ENCODE measurements at regions not wholly inside any gene's neighbourhood (a gene's known extent, or its start where the extent isn't known, plus 50 kb on each side); places are given as distances from the start of the nearest gene placed in this dataset.
A peak's percentile ranks its signal among the peaks of the same experiment; 100 is the strongest.

DNA sequence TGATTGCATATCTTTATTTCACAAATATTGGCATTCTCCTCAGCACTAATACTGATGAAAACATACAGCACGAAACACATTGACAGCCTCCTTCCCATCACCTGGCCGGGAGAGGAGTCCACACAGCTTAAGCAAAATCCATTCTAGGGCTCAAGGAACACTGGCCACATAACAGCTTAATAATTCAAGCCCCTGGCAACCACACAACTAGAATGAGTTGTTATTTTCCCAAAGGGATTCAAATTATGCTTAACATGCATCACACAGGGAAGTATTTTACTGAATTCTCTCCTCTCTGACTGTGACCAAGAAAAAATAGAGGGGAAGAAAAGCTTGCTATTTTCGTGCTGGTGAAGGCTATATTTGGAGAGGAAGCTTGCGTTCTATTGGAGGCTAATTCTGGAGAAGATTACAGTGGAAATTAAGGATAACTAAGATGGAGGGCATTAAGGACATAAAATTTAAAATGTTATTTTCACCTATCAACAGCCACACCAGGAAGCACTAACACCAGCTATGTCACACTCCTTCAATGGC, 198.5 kb downstream of the ADGRG6 start:
- DNase-seq = no peak

DNA sequence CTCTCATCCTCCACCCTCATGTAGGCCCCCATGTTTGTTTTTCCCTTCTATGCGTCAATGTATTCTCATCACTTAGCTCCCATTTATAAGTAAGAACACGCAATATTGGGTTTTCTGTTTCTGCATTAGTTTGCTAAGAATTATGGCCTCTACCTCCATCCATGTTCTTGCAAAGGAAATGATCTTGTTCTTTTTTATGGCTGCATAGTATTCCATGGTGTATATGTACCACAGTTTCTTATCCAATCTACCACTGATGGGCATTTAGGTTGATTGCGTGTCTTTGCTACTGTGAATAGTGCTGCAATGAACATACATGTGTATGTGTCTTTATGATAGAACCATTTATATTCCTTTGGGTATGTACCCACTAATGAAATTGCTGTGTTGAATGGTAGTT, 200.0 kb downstream of the ADGRG6 start:
- no peak for DNase-seq

DNA sequence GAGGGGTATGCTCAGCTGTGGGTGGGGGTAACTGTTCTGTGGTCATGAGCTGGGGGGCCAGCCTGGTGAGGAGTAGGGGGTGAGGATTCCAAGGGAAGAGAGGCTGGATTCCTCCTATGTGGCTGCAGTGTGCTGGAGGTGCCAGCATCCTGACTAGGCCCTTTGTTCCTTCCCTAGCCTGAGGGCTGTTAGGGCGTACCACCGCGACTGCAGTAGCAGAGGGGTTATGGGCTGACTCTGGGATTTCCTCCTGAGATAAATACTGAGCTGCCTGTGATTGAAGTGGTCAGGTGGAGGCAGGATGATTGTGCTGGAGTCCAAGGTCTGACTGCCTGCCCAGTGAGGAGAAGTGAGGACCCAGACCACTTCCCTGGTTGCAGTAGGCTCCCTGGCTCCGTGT, 205.3 kb downstream of the ADGRG6 start:
- DNase-seq = no peak

DNA sequence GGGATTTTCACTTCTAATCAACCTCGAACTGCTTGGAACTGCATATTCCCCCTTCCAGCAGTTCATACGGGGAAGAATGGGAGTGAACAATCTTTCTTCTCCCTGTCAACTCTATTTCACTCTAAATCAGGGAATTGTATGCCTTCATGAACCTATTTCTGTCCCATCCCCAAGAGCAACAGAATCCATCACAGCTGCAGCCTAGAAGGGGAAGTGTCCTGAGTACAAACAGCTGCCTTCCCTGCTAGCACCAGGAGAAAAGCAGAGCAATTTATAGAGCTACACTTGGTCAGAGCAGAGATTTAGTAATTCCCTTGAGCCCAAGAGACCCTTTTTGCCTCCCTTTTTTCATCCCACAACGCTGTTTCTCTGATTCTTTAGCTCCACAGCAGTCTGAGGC, 208.4 kb downstream of the ADGRG6 start:
- no peak for DNase-seq

DNA sequence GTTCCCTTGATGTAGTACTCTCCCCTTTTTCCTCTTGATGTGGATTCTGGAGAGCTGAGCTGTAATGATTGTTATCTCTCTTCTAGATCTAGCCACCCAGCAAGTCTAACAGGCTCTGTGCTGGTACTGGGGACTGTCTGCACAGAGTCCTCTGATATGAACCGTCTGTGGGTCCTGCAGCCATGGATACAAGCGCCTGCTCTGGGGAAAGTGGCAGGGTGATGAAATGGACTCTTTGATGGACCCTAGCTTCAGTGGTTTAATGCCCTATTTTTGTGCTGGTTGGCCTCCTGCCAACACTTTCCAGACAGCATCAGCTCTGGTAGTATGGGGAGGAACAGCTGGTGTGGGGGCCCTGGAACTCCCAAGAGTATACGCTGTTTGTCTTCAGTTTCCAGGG, 216.3 kb downstream of the ADGRG6 start:
- no peak for DNase-seq

DNA sequence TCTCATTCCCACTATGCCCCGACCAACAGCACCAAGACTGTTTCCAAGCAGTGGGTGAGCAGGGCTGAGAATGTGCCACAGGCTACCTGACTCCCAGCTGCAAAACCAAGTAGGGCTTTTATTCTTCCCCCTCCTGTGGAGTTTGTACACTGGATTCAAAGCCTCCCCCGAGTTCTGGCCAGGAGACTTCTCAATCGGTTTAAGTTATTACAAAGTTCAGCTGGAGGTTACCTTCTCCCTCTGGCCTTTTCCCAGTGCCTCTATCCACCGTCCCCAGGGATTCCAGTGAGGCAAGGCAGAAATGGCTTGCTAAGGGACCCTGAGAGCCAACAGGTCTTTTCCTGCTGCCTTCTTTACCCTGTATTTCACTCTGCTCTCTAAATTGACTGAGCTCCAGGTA, 217.0 kb downstream of the ADGRG6 start:
- no peak for DNase-seq

DNA sequence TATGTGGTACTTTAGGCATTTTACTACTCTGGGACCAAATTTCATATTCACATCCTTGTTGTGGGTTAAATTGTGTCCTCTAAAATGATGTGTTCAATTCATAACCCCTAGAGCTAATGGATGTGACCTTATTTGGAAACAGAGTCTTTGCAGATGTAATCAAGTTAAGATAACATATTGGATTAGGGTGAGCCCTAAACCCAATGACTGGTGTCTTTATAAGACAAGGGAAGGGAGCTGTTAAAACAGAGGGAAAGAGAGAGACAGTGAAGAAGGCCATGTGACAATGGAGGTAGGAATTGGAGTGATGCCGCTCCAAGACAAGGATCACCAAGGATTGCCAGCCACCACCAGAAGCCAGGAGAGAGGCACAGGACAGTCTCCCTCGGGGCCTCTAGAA, 220.0 kb downstream of the ADGRG6 start:
- DNase-seq = no peak

DNA sequence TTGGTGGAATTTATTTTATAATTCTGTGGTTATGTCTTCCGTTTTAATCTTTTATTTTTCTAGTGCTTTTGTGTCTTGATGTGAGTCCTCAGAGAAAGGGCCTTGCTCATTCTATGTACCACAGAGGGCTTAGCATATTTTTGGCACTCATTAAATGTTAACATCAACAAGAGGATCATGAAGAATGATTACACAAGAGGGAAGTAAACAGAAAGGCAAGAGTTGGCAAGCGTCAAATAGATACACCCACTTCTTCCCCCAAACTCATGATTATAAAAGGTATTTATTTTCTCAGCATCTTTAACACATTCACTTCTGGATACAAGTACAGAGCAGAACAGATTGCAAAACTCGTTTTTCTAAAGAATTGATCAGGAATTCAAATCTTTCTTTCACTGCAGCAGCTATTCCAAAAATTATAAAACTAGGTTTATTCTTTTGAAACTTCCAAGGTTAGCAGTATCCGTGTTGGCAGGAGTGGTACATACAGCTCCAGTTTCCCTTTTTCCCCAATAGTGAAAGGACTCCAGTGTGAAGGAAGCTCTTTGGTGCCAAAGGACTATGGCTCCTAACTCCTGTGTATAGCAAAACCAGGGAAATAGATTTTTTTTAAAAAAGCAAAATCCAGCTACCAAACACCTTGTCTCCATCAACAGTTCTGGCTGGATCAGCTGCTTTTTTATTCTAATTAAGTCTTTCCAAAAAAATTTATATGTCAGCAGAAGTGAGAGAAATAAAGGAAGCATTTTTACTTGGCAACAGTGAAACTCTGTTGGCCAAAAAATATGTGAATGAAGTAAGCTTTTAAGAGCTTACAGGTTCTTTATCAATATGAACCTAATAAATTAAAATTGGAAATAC, 221.9 kb downstream of the ADGRG6 start:
- no peak for DNase-seq

DNA sequence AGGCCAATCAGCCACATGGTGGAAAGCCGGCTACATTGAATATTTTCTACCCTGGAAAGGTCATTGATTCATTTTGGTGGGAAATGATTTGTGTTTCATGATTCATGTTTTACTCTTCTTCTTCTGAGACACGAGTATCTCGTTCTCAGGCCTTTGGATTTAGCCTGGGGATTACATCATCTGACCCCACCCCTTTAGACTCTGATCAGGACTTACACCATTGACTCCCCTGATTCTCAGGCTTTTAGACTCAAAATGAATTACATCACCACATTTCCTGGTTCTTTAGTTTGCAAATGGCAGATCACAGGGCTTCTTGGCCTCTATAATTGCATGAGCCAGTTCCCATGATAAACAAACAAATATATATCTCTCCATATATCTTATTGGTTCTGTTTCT, 228.8 kb downstream of the ADGRG6 start:
- no peak for DNase-seq

DNA sequence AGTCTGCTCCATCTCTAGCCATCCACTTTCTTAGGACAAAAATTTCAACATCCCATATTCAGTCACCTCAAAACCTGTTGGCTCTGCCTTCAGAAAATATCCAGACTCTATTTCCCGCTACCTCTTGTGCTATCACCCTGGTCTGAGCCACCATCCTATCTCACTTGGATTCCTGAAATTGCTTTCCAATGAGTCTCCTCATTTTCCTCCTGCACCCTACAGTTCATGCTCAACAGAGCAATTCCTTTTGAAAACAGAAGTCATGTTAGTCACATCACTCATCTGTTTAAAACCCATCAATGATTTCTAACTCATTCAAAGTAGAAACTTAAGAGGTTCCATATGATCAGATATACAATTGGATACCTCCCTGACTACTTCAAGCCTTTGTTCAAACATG, 229.9 kb downstream of the ADGRG6 start:
- DNase-seq = no peak

DNA sequence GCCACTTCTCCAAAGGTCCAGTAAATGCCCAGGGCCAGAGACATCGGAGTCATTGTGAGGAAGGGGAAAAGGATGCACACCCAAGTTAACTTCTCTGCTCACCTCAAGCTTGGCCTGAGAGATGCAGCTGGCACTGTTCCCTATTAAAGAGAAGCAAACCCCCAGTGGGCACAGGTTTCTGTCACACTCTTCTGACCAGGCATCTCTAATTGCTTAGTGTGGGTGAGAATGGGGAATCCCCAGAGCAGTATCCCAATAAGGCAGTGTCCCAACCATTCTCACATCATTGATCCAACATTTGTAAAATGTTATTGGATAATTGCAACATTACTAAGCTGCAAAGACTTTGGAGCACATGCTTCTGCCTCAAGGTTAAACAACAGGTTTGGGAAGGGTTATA, 232.3 kb downstream of the ADGRG6 start:
- no peak for DNase-seq

DNA sequence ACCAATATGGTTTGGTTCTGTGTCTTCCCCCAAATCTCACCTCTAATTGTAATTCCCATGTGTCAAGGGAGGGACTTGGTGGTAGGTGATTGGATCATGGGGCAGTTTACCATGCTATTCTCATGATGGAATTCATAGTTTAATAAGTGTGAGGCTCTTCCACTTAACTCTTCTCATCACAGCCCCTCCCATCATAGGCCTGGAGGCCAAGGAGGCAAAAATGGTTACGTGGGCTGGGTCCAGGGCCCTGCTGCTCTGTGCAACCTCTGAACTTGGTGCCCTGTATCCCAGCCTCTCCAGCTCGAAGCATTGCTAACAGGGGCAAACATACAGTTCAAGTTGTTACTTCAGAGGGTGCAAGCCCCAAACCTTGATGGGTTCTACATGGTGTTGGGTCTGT, 232.7 kb downstream of the ADGRG6 start:
- no peak for DNase-seq

DNA sequence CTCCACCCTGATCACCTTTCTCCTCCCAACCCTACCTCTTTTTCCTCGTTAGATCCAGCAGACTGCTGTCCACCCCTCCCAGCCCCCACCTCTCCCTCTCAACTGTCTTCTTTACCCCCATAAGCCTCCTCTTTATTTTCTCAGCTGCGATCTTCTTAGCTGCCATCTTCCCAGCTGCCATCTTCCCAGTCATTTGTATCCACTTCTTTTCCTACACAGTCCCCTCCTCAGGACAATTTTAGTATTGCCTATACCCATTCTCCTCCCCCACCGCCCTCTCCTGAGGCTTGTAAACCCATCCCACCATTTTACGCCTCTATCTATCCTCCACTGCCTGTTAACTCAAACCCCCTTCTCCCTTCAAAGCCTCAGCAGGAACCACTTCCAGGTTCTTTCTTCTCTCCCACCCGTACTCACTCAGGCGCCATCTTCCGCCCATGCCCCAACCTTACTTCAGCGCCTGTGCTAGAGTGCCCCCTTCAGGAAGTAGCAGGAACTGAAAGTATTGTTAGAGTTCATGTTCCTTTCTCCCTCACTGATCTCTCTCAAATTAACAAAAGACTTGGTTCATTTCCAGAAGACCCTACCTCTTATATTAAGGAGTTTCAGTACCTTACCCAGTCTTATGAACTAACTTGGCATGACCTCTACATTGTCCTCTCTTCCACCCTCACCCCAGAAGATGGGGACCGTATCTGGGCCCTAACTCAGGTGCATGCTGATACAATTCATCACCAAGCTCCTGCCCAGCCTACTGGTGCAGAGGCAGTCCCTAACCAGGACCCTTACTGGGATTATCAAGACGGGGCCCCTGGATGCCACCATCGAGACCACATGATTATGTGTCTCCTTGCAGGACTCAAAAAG, 236.0 kb downstream of the ADGRG6 start:
- peak; percentile 31 for DNase-seq

DNA sequence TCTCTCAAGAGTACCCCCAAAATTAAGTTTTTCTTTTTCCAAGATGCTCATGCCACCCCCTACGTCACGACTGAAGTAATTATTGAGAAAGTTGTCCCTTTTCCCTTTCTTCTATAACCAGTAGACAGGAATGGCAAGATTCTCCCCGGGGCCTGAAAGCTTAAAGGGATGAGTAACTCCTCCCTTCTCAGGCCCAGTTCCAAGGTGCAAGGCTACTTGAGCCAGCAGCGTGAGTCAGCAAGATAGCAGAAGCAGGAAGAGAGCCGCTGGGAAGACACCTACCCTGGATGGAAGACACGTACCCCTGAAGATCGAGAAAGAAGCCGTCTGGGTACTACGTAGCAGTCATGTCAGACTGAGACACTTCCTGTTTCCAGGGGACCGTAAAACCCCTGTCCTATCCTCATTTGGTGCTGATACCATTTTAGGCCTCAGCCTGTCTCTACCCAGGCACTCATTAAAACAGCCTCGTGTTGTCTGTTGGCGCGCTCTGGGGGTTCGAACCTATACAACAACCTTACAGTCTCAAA, 241.0 kb downstream of the ADGRG6 start:
- DNase-seq = no peak

DNA sequence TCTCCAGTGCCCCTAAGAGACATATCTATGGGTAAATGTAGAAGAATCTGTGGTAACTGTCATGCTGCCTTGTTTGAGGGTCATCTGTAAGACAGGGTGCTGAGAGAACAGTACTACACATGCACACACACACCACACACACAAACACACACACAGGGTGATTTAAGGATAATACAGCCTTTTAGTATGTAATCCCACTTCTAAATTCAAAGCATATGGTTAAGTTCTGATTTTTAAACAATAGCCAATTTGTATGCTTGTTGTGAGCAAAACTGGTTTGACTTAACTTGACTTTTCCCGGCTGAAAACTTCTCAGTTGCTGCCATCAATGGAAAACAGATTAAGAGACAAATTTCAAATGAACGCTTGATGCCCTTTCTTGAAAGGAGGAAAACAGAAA, 241.8 kb downstream of the ADGRG6 start:
- DNase-seq = no peak

DNA sequence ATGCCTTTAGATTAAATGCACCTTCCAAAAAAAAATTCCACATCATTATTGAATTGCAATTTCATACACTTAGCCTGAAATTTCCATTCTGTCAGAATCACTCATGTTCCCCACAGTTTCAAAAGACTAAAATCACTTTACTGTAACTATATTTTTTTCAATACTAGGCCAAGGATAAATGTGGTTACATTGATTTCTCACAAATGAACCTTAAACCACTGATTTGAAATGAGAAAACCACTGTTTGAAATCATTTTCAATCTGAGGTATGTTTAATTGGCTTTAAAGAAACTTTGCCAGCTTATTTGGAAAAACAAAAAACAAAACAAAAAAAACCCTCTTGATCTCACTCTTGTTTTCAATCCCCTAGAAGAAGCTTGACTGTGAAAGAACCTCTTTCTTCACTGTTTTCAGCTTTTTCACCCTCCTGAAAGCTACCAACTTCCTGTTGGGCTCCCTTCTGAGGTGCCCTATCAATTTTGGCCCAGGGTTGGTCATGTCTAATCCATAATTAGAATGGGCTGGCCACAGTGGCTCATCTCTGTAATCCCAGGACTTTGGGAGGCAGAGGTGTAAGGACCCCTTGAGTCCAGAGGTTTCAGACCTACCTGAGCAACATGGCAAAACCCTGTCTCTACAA, 242.5 kb downstream of the ADGRG6 start:
- no peak for DNase-seq

DNA sequence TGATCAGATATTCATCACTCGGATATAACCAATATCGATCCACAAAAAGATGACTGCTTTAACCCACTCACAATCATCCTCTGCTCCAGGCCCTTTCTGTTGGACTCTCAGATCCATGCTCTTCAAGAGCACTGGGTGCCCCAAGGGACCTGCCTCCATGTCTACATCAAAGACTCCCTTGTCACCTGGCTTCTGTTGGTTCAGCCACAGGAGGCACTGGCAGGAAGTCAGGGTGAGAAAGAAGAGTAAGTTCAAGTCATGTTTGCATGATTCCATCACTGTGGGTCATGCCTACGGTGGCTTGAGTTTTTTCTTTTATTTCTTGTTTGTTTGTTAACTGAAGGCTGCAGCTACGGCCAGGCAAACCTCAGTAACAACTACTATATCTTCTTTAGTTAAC, 243.3 kb downstream of the ADGRG6 start:
- no peak for DNase-seq

DNA sequence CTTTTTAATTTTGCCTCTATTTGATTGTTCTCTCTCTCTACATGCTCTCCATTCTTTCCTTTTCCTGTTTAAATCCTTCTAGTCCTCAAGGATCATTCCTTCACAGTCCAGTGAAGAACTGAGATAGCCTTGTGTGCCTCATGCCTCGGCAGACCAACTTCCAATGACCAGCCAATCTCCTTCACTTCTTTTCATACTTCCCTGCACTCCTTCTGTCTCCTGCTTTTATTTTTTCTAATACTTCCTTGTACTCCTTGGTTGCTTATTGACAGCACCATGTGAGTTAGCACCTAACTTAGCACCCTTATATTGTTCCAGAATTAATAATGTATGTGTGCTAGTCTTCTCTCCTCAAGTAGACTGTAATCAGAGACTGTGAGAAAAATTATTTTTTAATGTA, 246.8 kb downstream of the ADGRG6 start:
- no peak for DNase-seq

DNA sequence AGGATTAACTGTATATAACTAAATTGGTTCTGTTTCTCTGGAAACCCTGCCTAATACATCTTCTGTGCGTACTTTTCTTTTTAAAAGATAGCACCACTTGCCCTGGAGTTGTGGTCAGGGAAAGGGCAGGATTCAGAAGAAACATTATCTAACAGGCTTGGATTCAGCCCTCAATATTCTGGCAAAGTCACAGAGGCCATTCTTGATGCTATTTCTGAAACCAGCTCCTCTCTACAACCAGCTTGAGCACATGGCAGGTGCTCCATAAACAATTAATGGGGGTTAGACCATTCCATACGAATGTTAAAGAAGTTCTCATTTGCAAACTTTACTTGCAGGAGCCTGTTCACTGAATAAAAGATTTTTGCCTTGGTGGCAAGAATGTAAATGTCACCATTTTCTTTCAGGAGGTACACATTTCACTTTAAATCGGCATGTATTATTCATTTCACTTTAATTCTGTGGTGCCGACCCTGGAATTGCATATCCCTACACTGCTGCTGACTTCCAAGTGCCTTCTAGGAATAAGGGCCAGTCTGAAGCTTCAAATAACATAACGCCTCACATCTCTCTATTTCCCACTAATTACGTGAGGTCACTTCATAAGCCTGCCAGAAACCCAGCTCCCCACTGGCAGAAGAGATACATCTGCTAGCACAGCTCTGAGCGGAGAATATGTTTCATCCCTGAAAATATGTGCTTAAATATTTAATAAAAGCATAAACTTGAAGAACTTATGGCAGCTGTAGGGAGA, 248.7 kb downstream of the ADGRG6 start:
- no peak for DNase-seq

DNA sequence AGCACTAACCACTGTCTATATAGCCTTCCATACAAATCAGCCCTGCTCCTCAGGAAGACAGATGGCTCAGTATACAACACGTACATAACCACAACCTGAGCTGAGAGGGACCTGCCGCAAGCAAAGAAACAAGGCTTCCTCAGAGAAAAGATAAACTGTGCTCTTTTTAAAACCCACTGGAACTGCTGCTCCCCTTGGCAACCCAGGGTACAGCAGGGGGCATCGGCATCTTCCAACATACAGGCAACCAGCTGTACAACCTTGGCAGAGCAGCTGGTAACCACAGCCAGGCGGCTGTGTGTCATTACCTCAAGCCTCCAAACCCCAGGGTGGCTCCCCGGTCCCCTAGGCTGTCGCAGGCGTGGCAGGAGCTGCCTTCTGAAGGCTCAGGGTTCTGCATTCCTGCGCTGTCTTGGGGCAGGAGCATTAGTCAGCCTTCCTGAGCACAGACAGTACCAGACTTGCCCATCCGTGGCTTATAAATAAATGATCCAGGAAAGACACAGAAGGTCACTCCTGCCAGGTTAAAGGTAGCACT, 249.5 kb downstream of the ADGRG6 start:
- peak; percentile 63 to 72 for DNase-seq

DNA sequence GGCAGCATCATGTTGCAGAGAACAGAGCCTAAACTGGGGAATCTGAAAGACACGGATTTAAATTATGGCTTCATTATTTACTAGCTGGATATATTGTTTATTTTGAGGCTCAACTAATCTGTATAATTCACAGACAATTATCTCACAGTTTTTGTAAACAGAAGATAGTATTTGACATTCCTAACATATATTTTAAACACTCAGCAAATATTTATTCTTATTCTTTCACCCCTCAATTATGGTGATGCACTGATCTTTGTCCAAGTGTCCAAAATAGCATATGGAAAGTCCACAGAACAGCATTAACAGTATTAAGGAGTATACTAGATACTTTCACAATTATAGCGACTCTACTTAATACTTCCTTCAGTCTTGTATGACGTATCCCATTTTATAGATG, 257.0 kb downstream of the ADGRG6 start:
- no peak for DNase-seq

Measured in activated T-cell treated with anti-CD3 and anti-CD28 coated beads, Interleukin-2, amount 50 U/mL, for 48 hours (primary cell).